Activated B cell treated with CpG ODN at 0.5 μM for 24 hours (primary cell): ENCODE measurements at regions not wholly inside any gene's neighbourhood (a gene's known extent, or its start where the extent isn't known, plus 50 kb on each side); places are given as distances from the start of the nearest gene placed in this dataset.

Source experiments
- ATAC-seq: fragments of 200-7000 bp; cut with Tn5 transposase; one replicate; pipeline ENCODE4 v1.10.0; 2021; ENCODE audit warnings: low read depth, mild to moderate bottlenecking, moderate library complexity
- CTCF ChIA-PET: fragments of 350-600 bp; sonication (Branson Sonifier 250); formaldehyde crosslinking; loops from one replicate; lab custom pipeline; 2021; ENCODE audit warnings: antibody characterized with exemption; lab: Charles Lee
- POLR2A ChIA-PET: fragments of 350-600 bp; sonication (Branson Sonifier 250); formaldehyde crosslinking; loops from one replicate; lab custom pipeline; 2021; ENCODE audit warnings: antibody characterized with exemption; lab: Charles Lee
- DNase-seq: peaks from one replicate; pipeline ENCODE4 v3.0.0; 2022
- H3K27ac Mint-ChIP-seq: one replicate; pipeline ENCODE4 v1.8.0; 2020; ENCODE audit warnings: mixed read lengths
- H3K27me3 Mint-ChIP-seq: one replicate; pipeline ENCODE4 v1.8.0; 2021; ENCODE audit warnings: mixed read lengths
- H3K36me3 Mint-ChIP-seq: one replicate; pipeline ENCODE4 v1.8.0; 2021; ENCODE audit warnings: low read depth, mixed read lengths
- H3K4me1 Mint-ChIP-seq: one replicate; pipeline ENCODE4 v1.8.0; 2021; ENCODE audit warnings: mixed read lengths
- H3K4me3 Mint-ChIP-seq: one replicate; pipeline ENCODE4 v1.8.0; 2020; ENCODE audit warnings: mild to moderate bottlenecking, mixed read lengths
- H3K9me3 Mint-ChIP-seq: one replicate; pipeline ENCODE4 v1.8.0; 2020; ENCODE audit warnings: mixed read lengths
- intact Hi-C: fragments of 100-400 bp; cut with micrococcal nuclease; formaldehyde crosslinking; loops from one replicate; pipeline ENCODE4 v1.15.1; 2024
- TF ChIP-seq, protein P1 (sequence below): fragments of 200-600 bp; IDR thresholded peaks from one replicate; pipeline ENCODE4 v1.8.0; 2022; ENCODE audit warnings: antibody characterized with exemption, mild to moderate bottlenecking

DNA sequence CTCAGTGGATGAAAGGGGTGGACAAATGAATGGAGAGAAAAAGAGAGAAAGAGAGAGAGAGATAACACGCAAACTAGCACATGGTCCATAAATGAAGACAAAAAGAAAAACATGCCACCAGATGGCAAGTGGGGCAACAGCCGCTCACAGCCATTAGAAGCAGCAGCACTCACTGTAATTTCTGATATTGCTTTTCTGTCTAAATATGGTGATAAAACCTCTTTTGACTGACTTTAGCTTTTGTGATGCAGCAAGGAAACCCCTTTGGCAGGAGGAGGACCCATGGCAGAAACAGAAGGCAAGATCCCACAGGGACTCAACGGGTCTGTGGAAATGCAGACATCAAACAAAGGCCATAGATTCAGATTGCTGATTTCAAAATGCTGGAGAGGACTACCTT, 88.0 kb upstream of the CDH20 start:
- Mint-ChIP-seq H3K36me3 (no peaks in the 10 kb centered on the region), H3K4me1 (no peaks in the 10 kb centered on the region), H3K9me3 (no peaks in the 10 kb centered on the region), H3K27ac (no peak overlapping the region), H3K4me3 (no peak overlapping the region), H3K27me3 (no peaks in the 10 kb centered on the region)
- intact Hi-C loops = no loop called here
- TF ChIP-seq, protein P1, sequence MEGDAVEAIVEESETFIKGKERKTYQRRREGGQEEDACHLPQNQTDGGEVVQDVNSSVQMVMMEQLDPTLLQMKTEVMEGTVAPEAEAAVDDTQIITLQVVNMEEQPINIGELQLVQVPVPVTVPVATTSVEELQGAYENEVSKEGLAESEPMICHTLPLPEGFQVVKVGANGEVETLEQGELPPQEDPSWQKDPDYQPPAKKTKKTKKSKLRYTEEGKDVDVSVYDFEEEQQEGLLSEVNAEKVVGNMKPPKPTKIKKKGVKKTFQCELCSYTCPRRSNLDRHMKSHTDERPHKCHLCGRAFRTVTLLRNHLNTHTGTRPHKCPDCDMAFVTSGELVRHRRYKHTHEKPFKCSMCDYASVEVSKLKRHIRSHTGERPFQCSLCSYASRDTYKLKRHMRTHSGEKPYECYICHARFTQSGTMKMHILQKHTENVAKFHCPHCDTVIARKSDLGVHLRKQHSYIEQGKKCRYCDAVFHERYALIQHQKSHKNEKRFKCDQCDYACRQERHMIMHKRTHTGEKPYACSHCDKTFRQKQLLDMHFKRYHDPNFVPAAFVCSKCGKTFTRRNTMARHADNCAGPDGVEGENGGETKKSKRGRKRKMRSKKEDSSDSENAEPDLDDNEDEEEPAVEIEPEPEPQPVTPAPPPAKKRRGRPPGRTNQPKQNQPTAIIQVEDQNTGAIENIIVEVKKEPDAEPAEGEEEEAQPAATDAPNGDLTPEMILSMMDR = no peak
- DNase-seq = no peak
- no peak for ATAC-seq
- CTCF ChIA-PET = no interaction called here
- POLR2A ChIA-PET = no interaction called here

- ATAC-seq (no peak), DNase-seq (no peak)
- H3K9me3 Mint-ChIP-seq = no peaks in the 10 kb centered on the region
- H3K4me3 Mint-ChIP-seq = no peak overlapping the region
- no peaks in the 10 kb centered on the region for H3K4me1 Mint-ChIP-seq
- TF ChIP-seq, protein P1 = no peak
- H3K27ac Mint-ChIP-seq = no peak overlapping the region
- CTCF ChIA-PET = no interaction called here
- H3K36me3 Mint-ChIP-seq = no peaks in the 10 kb centered on the region
- no peaks in the 10 kb centered on the region for H3K27me3 Mint-ChIP-seq
- POLR2A ChIA-PET = no interaction called here
- intact Hi-C loops = no loop called here
These were observed 84.6 kb upstream of the CDH20 start for GRCh38 chr18:61248589-61248988.

DNA sequence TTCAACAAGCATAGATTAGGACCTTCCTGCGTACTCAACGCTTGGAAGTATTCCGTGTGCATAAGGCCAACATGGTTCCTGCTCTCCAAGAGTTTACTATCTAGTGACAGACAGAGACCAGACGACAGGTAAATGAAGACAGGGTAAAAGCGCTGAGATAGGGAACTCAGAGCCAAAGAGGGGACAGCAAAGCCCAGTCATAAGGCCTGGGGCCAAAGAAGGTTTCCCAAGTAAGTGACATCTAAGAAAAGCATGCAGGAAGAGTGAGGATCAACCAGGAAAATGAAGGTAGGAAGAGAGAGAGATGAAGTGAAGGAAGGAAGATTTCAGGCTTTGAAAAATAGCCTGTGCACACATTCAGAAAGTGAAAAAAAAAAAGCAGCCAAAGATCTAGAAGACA, 76.9 kb upstream of the CDH20 start:
- DNase-seq (no peak), ATAC-seq (no peak)
- ChIA-PET POLR2A (no interaction called here), CTCF (no interaction called here)
- H3K4me1 Mint-ChIP-seq = no peaks in the 10 kb centered on the region
- no peaks in the 10 kb centered on the region for H3K36me3 Mint-ChIP-seq
- intact Hi-C loops = no loop called here
- no peak overlapping the region for H3K27ac Mint-ChIP-seq
- no peaks in the 10 kb centered on the region for H3K27me3 Mint-ChIP-seq
- H3K9me3 Mint-ChIP-seq = no peaks in the 10 kb centered on the region
- no peak overlapping the region for H3K4me3 Mint-ChIP-seq
- TF ChIP-seq, protein P1 = no peak

DNA sequence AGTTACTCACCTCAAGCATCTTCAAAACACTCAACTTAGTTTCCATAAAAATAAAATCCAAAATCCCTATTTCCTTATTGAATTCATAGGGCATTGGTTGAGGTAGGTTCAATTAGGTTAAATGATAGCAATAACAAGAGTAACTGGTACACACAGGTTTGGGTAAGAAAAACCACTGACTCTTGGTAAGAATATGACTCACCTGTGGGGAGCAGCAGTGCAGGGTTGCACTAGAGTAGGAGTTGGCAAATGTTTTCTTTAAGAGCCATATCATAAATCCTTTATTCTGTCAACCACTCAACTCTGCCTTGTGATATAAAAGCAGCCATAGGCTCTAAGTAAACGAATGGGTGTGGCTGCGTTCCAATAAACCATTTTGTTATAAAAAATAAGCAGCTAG, 71.4 kb upstream of the CDH20 start:
- CTCF ChIA-PET = no interaction called here
- Mint-ChIP-seq H3K9me3 (no peaks in the 10 kb centered on the region), H3K27me3 (no peaks in the 10 kb centered on the region), H3K36me3 (no peaks in the 10 kb centered on the region), H3K4me3 (no peak overlapping the region), H3K4me1 (no peaks in the 10 kb centered on the region), H3K27ac (no peak overlapping the region)
- DNase-seq (no peak), ATAC-seq (no peak)
- TF ChIP-seq, protein P1 = no peak
- POLR2A ChIA-PET = no interaction called here
- intact Hi-C loops = no loop called here

- no peaks in the 10 kb centered on the region for H3K4me1 Mint-ChIP-seq
- ChIA-PET POLR2A (no interaction called here), CTCF (no interaction called here)
- H3K27me3 Mint-ChIP-seq = no peaks in the 10 kb centered on the region
- DNase-seq (no peak), ATAC-seq (no peak)
- peaks cover 5% of the 10 kb centered on the region for H3K9me3 Mint-ChIP-seq
- H3K36me3 Mint-ChIP-seq = no peaks in the 10 kb centered on the region
- TF ChIP-seq, protein P1 = no peak
- intact Hi-C loops = no loop called here
- no peak overlapping the region for H3K27ac Mint-ChIP-seq
- H3K4me3 Mint-ChIP-seq = no peak overlapping the region
These were observed 60.4 kb upstream of the CDH20 start for GRCh38 chr18:61272793-61273192.
